HepG2 (cell line): ENCODE measurements at regions not wholly inside any gene's neighbourhood (a gene's known extent, or its start where the extent isn't known, plus 50 kb on each side); places are given as distances from the start of the nearest gene placed in this dataset.

ENCODE experiments used
- ATAC-seq: fragments of 200-7000 bp; cut with Tn5 transposase; 3 replicates; pipeline ENCODE4 v1.9.1; 2020; ENCODE audit warnings: mild to moderate bottlenecking, moderate library complexity
- BruUV-seq: library from RNA; stranded (reverse); fragments of 400-500 nt; replicated peaks from 2 replicates; lab custom pipeline; 2021; lab: Mats Ljungman, UMichigan
- CTCF ChIA-PET: fragments of 300-600 bp; formaldehyde crosslinking; extraction: SDS; loops from one replicate; lab custom pipeline; 2021; ENCODE audit warnings: low total read pairs, inconsistent platforms, low intra/inter-chr PET ratio; lab: Yijun Ruan, JAX
- POLR2A ChIA-PET: fragments of 350-600 bp; sonication (Branson Sonifier 250); formaldehyde crosslinking; loops from one replicate; lab custom pipeline; 2020; ENCODE audit warnings: antibody characterized with exemption, inconsistent platforms; lab: Yijun Ruan, JAX
- DNase-seq: peaks from one replicate; pipeline ENCODE4 v3.0.0-alpha.2; 2015; ENCODE audit warnings: low spot score
- FAIRE-seq: peaks from 3 replicates; lab custom pipeline; 2011; peaks lifted over from hg19 to GRCh38; lab: Jason Lieb, UNC
- H2AFZ ChIP-seq: one replicate; pipeline ENCODE4 v1.6.1; 2011; ENCODE audit warnings: low read length, inconsistent platforms
- H3K27ac ChIP-seq: fragments of 300-600 bp; 3 replicates; pipeline ENCODE4 v1.8.0; 2011; ENCODE audit warnings: mixed run types, mild to moderate bottlenecking, mixed read lengths, low read length, inconsistent platforms; ENCODE audit not compliant: insufficient read depth; ENCODE audit errors: extremely low read length
- H3K27me3 ChIP-seq, 2 experiments: fragments of 200-600 bp in 1 of 2; 2 replicates in 1 of 2; 3 replicates in 1 of 2; pipeline versions ENCODE4 v1.6.0 to v1.8.0; 2011; ENCODE audit warnings: low read length in 2 of 2, mild to moderate bottlenecking in 2 of 2, moderate library complexity in 2 of 2, inconsistent platforms in 1 of 2; ENCODE audit not compliant: insufficient read depth in 2 of 2, control insufficient read depth in 1 of 2
- H3K36me3 ChIP-seq, 2 experiments: fragments of 200-600 bp in 1 of 2; replicated peaks in 1 of 2; 2 replicates in 1 of 2; 3 replicates in 1 of 2; pipeline versions ENCODE4 v1.5.1 to v1.8.0; 2011; ENCODE audit warnings: low read length in 2 of 2, inconsistent platforms in 1 of 2; ENCODE audit not compliant: insufficient read depth in 2 of 2, control insufficient read depth in 1 of 2
- H3K4me1 ChIP-seq: 2 replicates; pipeline ENCODE4 v1.5.1; 2012; ENCODE audit warnings: low read length, inconsistent platforms; ENCODE audit not compliant: insufficient read depth
- H3K4me2 ChIP-seq: 2 replicates; pipeline ENCODE4 v1.6.0; 2011; ENCODE audit warnings: low read depth, low read length, inconsistent platforms
- H3K4me3 ChIP-seq, 3 experiments: fragments of 200-600 bp in 1 of 3; sonication (generic), shearing (Covaris generic) in 1 of 3; replicated peaks in 1 of 3; 2 replicates each; pipeline ENCODE4 v1.5.1; 2011 to 2016; ENCODE audit warnings: low read length in 3 of 3, inconsistent platforms in 2 of 3, low read depth in 2 of 3, mild to moderate bottlenecking in 2 of 3, control low read depth in 1 of 3, mixed read lengths in 1 of 3; ENCODE audit not compliant: insufficient read depth in 1 of 3
- H3K79me2 ChIP-seq: one replicate; pipeline ENCODE4 v1.6.1; 2011; ENCODE audit warnings: low read length, inconsistent platforms; ENCODE audit not compliant: insufficient read depth
- H3K9ac ChIP-seq: 2 replicates; pipeline ENCODE4 v1.6.0; 2011; ENCODE audit warnings: mild to moderate bottlenecking, low read depth, low read length, inconsistent platforms; ENCODE audit not compliant: insufficient read depth
- H3K9me3 ChIP-seq: 2 replicates; pipeline ENCODE4 v1.5.1; 2012; ENCODE audit warnings: mild to moderate bottlenecking, low read length
- H4K20me1 ChIP-seq: 2 replicates; pipeline ENCODE4 v1.6.0; 2011; ENCODE audit warnings: inconsistent platforms, mild to moderate bottlenecking, low read length, moderate library complexity; ENCODE audit not compliant: insufficient read depth
- ADNP ChIP-seq: sonication (generic); formaldehyde crosslinking; IDR thresholded peaks from 2 replicates; pipeline ENCODE4 v1.4.0; 2020; ENCODE audit warnings: missing genetic modification reagents
- ATF4 ChIP-seq, 2 experiments: fragments of 450-650 bp in 1 of 2; sonication (generic) in 1 of 2; formaldehyde crosslinking; IDR thresholded peaks; 2 replicates each; pipeline versions ENCODE4 v1.5.0 to v1.8.0; 2020 to 2022; ENCODE audit warnings: mild to moderate bottlenecking in 1 of 2, missing genetic modification reagents in 1 of 2
- CENPT ChIP-seq: sonication (generic); formaldehyde crosslinking; IDR thresholded peaks from 2 replicates; pipeline ENCODE4 v1.8.0; 2022; ENCODE audit warnings: low read depth, mild to moderate bottlenecking, moderate library complexity, missing genetic modification reagents
- CREB1 ChIP-seq, 2 experiments: fragments of 450-650 bp in 1 of 2; IDR thresholded peaks; 2 replicates each; pipeline ENCODE4 v1.6.1; 2016 to 2017; ENCODE audit warnings: control low read depth in 1 of 2, mild to moderate bottlenecking in 1 of 2, missing compliant biosample characterization in 1 of 2, missing genetic modification characterization in 1 of 2
- ELF3 ChIP-seq: IDR thresholded peaks from 2 replicates; pipeline ENCODE4 v1.6.1; 2016; ENCODE audit warnings: missing genetic modification reagents, missing compliant biosample characterization
- EP300 ChIP-seq, 3 experiments: sonication (generic) in 1 of 3; formaldehyde crosslinking in 1 of 3; IDR thresholded peaks; 2 replicates each; pipeline versions ENCODE4 v1.5.1 to v1.6.1; 2011 to 2020; ENCODE audit warnings: low read depth in 2 of 3, low read length in 2 of 3, borderline replicate concordance in 1 of 3, improper control_type of control experiment in 1 of 3, mild to moderate bottlenecking in 1 of 3, missing genetic modification reagents in 1 of 3, moderate library complexity in 1 of 3
- FOSL2 ChIP-seq: sonication (generic); formaldehyde crosslinking; IDR thresholded peaks from 2 replicates; pipeline ENCODE4 v1.4.0; 2020; ENCODE audit warnings: missing genetic modification reagents
- GFI1 ChIP-seq: sonication (generic); formaldehyde crosslinking; IDR thresholded peaks from 2 replicates; pipeline ENCODE4 v1.5.0; 2020; ENCODE audit warnings: missing genetic modification reagents, mild to moderate bottlenecking, borderline replicate concordance
- HNF4A ChIP-seq: sonication (generic); formaldehyde crosslinking; IDR thresholded peaks from 2 replicates; pipeline ENCODE4 v1.4.0; 2020; ENCODE audit warnings: missing genetic modification reagents
- HNF4G ChIP-seq, 2 experiments: sonication (generic) in 1 of 2; formaldehyde crosslinking in 1 of 2; IDR thresholded peaks; 2 replicates each; pipeline versions ENCODE4 v1.4.0 to v1.6.1; 2011 to 2020; ENCODE audit warnings: borderline replicate concordance in 2 of 2, low read depth in 2 of 2, mild to moderate bottlenecking in 2 of 2, low read length in 1 of 2, missing genetic modification reagents in 1 of 2, moderate library complexity in 1 of 2
- KLF15 ChIP-seq: sonication (generic); formaldehyde crosslinking; IDR thresholded peaks from 2 replicates; pipeline ENCODE4 v1.8.1; 2023; ENCODE audit warnings: borderline replicate concordance, mild to moderate bottlenecking, inconsistent platforms, missing genetic modification reagents, mixed read lengths
- MTA1 ChIP-seq: sonication (generic); formaldehyde crosslinking; IDR thresholded peaks from 2 replicates; pipeline ENCODE4 v1.4.0; 2020; ENCODE audit warnings: missing genetic modification reagents, mild to moderate bottlenecking, borderline replicate concordance
- NR2F6 ChIP-seq, 2 experiments: IDR thresholded peaks; 2 replicates each; pipeline ENCODE4 v1.6.1; 2016; ENCODE audit warnings: antibody characterized with exemption in 1 of 2, mild to moderate bottlenecking in 1 of 2
- ZNF138 ChIP-seq: sonication (generic); formaldehyde crosslinking; IDR thresholded peaks from 2 replicates; pipeline ENCODE4 v1.5.0; 2020; ENCODE audit warnings: mild to moderate bottlenecking, low read depth, missing genetic modification reagents
- ZNF292 ChIP-seq: sonication (generic); formaldehyde crosslinking; IDR thresholded peaks from 2 replicates; pipeline ENCODE4 v1.8.1; 2022; ENCODE audit warnings: mild to moderate bottlenecking, low read depth, missing genetic modification reagents, borderline replicate concordance
- ZNF598 ChIP-seq: sonication (generic); formaldehyde crosslinking; IDR thresholded peaks from 2 replicates; pipeline ENCODE4 v1.5.1; 2020; ENCODE audit warnings: mild to moderate bottlenecking, missing genetic modification reagents, borderline replicate concordance
- ZNF652 ChIP-seq: IDR thresholded peaks from 2 replicates; pipeline ENCODE4 v1.6.1; 2016; ENCODE audit warnings: low read depth, borderline replicate concordance
- WGBS: methylation state at CpG from one replicate; pipeline ENCODE4 v1.1.6; 2017; ENCODE audit warnings: low lambda C conversion rate; 5-methylcytosine and 5-hydroxymethylcytosine counted together
- in situ Hi-C: cut with HindIII; loops from 2 replicates; pipeline ENCODE4 v1.10.0; 2017; ENCODE audit warnings: low pct_unique_long_range_greater_than_20kb; ENCODE audit not compliant: extremely low pct_ligation_motif_present
- intact Hi-C: fragments of 100-400 bp; cut with micrococcal nuclease; formaldehyde crosslinking; loops from one replicate; pipeline ENCODE4 v1.10.0; 2022; ENCODE audit not compliant: unreplicated experiment

- ChIA-PET POLR2A (interaction anchor here (1.5 kb wide), 1 partner anchor 37 kb away, joined by 5 read pairs; no protein-coding TSS in a partner anchor), CTCF (no interaction called here)
- H3K4me2 ChIP-seq = peak overlapping the region; percentile 91
- WGBS = 9% methylated on average over 4 of the region's 12 CpGs
- no peak for TF ChIP-seq ZNF138 (CRISPR knock-in tag)
- TF ChIP-seq ATF4 (CRISPR knock-in tag; IDR thresholded peaks at IDR 0.05) = peak in 1 of 2 experiments; percentile 33; a peak in 2 of 4 replicates
- no peak for TF ChIP-seq ZNF292
- no peak for FAIRE-seq
- H3K4me1 ChIP-seq = peaks cover 54% of the 10 kb centered on the region
- no peaks in the 10 kb centered on the region for H3K79me2 ChIP-seq
- H3K36me3 ChIP-seq = no peaks in the 10 kb centered on the region
- no peaks in the 10 kb centered on the region for H4K20me1 ChIP-seq
- ATAC-seq = peak; percentile 6; the same call in 1 of the 3 replicates
- H3K27me3 ChIP-seq = peaks cover 2 to 36% of the 10 kb centered on the region in 2 experiments; a peak in 3 of 5 replicates
- no peak overlapping the region for H2AFZ ChIP-seq
- H3K9me3 ChIP-seq = no peaks in the 10 kb centered on the region
- DNase-seq = no peak
- H3K4me3 ChIP-seq = peak overlapping the region in 2 of 3 experiments; percentile 51 to 73; a peak in 4 of 6 replicates
- no TSS peak for BruUV-seq
- no peak overlapping the region for H3K9ac ChIP-seq
- intact Hi-C loops = no loop called here
- H3K27ac ChIP-seq = no peak overlapping the region
- in situ Hi-C loops = no loop called here
Measured at GRCh38 chr1:10900251-10900651, 103.8 kb upstream of the CASZ1 start.

DNA sequence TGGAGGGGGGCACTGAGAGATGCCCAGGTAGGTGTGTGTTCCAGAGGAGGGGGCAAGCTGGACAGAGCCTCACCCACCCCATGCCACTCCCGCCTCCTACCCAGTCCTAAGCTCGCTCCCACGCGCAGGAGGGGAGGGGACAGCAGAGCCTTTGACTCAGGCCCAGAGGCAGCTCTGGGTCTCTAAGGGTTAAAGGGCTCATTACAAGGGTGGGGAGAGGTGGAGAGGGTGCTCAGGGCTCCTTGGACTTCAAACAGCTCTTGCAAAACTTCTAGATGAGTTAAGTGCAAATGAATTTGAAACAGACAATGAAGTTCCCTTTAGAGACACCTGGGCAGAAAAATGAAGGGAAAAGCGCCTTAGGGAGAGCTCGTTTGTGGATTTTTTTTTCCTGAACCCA is 104.2 kb upstream of the CASZ1 start:
- in situ Hi-C loops (no loop called here), intact Hi-C loops (no loop called here)
- H4K20me1 ChIP-seq = no peaks in the 10 kb centered on the region
- no peaks in the 10 kb centered on the region for H3K9me3 ChIP-seq
- ATAC-seq (peak; percentile 21), DNase-seq (peak; percentile 56), FAIRE-seq (peak; percentile 42)
- ChIA-PET CTCF (no interaction called here), POLR2A (interaction anchor here (0.7 to 1.5 kb wide), 3 partner anchors 22 to 215 kb away, joined by 4 to 5 read pairs (median 4); no protein-coding TSS in a partner anchor)
- BruUV-seq = no TSS peak
- H3K79me2 ChIP-seq = no peaks in the 10 kb centered on the region
- H3K27ac ChIP-seq = no peak overlapping the region
- H3K4me1 ChIP-seq = peaks cover 49% of the 10 kb centered on the region
- peak overlapping the region; percentile 38 to 73 (median 51) for H3K4me3 ChIP-seq
- H3K9ac ChIP-seq = no peak overlapping the region
- no peaks in the 10 kb centered on the region for H3K36me3 ChIP-seq
- 0% methylated on average over 5 of the region's 6 CpGs for whole genome bisulfite sequencing
- no peak overlapping the region for H2AFZ ChIP-seq
- peaks cover 2 to 36% of the 10 kb centered on the region in 2 experiments; a peak in 3 of 5 replicates for H3K27me3 ChIP-seq
- H3K4me2 ChIP-seq = peak overlapping the region; percentile 91
- TF ChIP-seq FOSL2 (CRISPR knock-in tag) = peak; percentile 52; the same call in 1 of the 2 replicates
- TF ChIP-seq NR2F6 (IDR thresholded peaks at IDR 0.05) = 0 out of 2 replicates have a peak, but pooled peaks have one; percentile 3
- no peak for TF ChIP-seq NR2F6 (CRISPR knock-in tag; IDR thresholded peaks at IDR 0.05)
- no peak for TF ChIP-seq CREB1 (IDR thresholded peaks at IDR 0.05)
- peak; percentile 16; the same call in 1 of the 2 replicates for TF ChIP-seq CREB1 (CRISPR knock-in tag; IDR thresholded peaks at IDR 0.05)
- TF ChIP-seq GFI1 (CRISPR knock-in tag) = no peak
- TF ChIP-seq ELF3 (CRISPR knock-in tag) = no peak
- TF ChIP-seq CENPT (CRISPR knock-in tag) = no peak
- TF ChIP-seq ZNF652 (CRISPR knock-in tag) = peak; percentile 93
- peak; percentile 53; the same call in 1 of the 2 replicates for TF ChIP-seq HNF4G (IDR thresholded peaks at IDR 0.05; ENCODE audit: borderline replicate concordance, low read depth, low read length)
- no peak for TF ChIP-seq HNF4G (CRISPR knock-in tag; IDR thresholded peaks at IDR 0.05; ENCODE audit: borderline replicate concordance, low read depth)
- peak; percentile 18; the same call in 1 of the 2 replicates for TF ChIP-seq HNF4A (CRISPR knock-in tag)
- peak in 1 of 2 experiments; percentile 26; a peak in 1 of 4 replicates for TF ChIP-seq EP300 (IDR thresholded peaks at IDR 0.05; ENCODE audit: low read depth in 2 of 2, low read length in 2 of 2)
- TF ChIP-seq EP300 (CRISPR knock-in tag; IDR thresholded peaks at IDR 0.05; ENCODE audit: borderline replicate concordance) = no peak
- no peak for TF ChIP-seq ADNP (CRISPR knock-in tag)
- 0 out of 2 replicates have a peak, but pooled peaks have one; percentile 13 for TF ChIP-seq MTA1 (CRISPR knock-in tag)
- TF ChIP-seq KLF15 (CRISPR knock-in tag) = no peak
- TF ChIP-seq ZNF598 (CRISPR knock-in tag) = no peak
